H1 (cell line): ENCODE measurements at regions not wholly inside any gene's neighbourhood (a gene's known extent, or its start where the extent isn't known, plus 50 kb on each side); places are given as distances from the start of the nearest gene placed in this dataset.

ENCODE experiments used
- JUN ChIP-seq: IDR thresholded peaks from 2 replicates; pipeline ENCODE4 v1.6.1; 2011; ENCODE audit warnings: low read depth, mild to moderate bottlenecking, improper control_type of control experiment, low read length
- SRF ChIP-seq: IDR thresholded peaks from 2 replicates; pipeline ENCODE4 v1.6.1; 2011; ENCODE audit warnings: mild to moderate bottlenecking, low read depth, low read length, moderate library complexity

GRCh38 chr7:9083837-9084236 lies 650.4 kb downstream of the NXPH1 start (continued):
- TF ChIP-seq SRF (no peak), JUN (no peak)
